Islet precursor cell (in vitro differentiated cells): ENCODE measurements at regions not wholly inside any gene's neighbourhood (a gene's known extent, or its start where the extent isn't known, plus 50 kb on each side); places are given as distances from the start of the nearest gene placed in this dataset.
A peak's percentile ranks its signal among the peaks of the same experiment; 100 is the strongest.

Experiments
- DNase-seq: peaks from one replicate; pipeline ENCODE4 v3.0.0-alpha.2; 2018

DNA sequence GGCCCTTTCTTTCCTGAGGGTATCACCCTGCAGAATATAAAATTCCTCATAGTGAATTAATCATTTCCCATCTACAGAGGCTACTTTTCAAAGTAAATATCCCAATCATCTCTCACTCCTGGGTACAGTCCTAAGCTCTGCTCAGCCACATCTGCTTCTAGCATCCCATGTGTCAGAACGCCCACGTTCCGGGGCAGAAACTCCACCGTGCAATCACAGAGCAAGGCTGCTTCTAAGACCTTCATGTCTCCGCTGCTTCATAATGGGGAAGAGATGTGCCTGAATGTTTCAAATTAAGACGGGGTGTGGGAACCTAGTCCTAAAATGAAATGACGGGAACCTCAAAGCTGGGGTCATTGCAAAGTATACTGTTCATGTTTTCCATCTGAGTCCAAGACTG, 208.8 kb upstream of the GMDS start:
- DNase-seq = no peak

DNA sequence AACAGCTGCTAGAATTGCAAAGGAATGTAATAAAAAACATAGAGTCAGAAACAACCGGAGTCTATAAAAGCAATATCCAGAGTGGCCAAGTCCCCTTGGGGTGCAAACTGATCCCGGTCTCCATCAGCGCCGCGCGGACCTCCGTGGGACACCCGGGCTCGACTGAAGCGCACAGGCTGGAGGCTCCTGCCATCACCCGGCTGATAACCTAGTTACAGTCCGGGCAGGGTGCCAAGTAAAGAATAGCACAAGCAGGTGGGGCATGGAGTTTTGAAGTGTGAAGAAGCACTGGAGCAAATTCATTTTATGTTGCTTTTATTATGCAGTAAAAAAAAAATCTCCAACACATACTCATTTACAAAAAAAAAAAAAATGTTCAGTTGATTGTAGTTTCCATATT, 205.1 kb upstream of the GMDS start:
- DNase-seq = no peak

DNA sequence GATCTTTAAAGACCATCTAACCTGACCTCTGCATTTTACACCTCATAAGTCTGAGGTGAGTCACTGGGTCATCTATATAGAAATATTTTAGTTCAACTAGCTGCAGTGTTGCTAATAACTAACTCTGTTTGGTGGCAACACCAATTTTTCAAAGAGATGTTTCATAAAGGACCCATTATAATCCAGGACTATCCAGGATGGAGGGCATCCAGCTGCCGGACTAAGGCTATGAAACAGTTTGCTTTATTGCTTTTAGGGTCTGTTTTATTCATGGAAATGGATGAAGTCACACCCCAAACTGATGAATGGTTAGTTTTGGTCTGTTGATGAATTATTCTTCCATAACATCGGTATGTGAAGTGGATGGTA, 204.2 kb upstream of the GMDS start:
- no peak for DNase-seq

DNA sequence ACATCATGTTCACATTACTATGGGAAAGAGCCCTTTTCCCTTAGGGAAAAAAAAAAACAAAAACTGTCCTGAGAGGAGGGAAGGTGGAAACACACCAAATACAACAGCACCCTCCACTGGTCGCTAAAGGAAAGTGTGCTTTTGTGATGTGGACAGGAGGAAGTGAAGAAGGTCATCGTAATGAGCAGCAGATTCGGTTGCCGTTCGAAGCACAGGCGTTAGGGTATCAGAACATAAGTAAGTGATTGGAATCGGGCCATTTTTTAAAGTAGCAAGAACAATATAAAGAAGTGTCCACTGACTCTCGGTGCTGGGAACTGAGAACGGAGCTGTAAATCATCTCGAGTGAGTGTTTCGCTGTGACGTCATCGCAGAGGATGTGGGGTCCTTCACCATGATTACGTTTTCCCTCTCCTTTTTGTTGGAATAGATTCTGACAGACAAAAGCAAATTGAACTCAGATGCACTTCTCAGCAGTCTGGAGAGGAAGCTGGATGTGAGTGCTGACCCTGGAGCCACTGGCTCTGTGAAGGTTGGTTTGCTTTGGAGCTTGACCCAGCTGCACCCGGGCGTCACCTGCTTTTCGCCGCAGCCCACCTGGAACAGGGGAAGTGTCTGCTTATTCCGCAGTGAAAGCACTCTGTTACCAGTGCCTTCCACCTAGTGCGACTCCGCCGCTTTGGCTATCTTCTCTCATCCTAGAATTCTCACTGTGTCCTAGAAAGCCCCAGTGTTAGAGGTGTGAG, 203.6 kb upstream of the GMDS start:
- DNase-seq = peak; percentile 73

DNA sequence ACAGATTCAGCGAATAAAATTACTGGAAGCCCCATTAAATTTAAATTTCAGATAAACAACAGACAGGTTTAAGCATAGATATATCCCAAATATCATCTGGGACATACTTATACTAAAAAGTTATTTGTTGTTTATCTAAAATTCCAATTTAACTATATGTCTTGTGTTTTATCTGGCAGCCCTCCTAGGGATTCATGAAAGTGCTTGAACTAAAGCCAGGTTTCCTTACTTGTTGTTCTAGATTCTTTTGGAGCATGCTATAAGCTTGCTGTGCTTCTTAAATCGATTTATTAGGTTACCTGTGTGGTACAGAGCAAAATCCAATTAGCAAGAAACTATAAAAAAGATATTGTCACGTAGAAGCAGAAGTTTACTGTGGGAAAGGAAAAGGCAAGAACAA, 202.5 kb upstream of the GMDS start:
- no peak for DNase-seq

DNA sequence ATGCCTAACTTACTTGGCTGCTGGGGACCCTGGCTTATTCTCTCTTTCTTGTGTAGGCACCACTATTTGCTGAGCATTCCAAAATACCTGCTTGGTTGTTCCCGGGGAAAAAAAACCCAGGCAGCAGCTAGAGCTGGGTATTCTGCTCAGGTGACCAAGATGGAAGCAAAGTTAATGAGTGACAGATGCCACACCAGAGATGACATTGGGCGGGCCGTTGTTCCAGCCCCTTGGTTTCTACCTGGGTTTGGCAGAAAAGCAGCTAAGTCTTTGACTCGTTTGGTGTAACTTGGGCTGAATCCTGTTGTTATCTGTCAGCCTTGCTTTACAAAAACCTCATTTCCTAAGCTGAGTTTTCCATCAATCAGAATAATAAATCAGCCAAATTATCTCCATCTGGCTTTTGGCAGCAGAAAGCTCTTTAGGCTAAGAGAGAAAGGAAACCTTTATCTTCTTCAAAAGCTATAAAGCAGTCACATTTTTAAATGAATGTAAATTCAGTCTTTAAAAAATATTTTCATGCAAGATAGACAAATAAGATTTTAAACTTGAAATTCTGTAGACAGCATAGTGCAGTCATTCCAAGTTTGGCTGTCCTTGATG, 202.0 kb upstream of the GMDS start:
- no peak for DNase-seq

DNA sequence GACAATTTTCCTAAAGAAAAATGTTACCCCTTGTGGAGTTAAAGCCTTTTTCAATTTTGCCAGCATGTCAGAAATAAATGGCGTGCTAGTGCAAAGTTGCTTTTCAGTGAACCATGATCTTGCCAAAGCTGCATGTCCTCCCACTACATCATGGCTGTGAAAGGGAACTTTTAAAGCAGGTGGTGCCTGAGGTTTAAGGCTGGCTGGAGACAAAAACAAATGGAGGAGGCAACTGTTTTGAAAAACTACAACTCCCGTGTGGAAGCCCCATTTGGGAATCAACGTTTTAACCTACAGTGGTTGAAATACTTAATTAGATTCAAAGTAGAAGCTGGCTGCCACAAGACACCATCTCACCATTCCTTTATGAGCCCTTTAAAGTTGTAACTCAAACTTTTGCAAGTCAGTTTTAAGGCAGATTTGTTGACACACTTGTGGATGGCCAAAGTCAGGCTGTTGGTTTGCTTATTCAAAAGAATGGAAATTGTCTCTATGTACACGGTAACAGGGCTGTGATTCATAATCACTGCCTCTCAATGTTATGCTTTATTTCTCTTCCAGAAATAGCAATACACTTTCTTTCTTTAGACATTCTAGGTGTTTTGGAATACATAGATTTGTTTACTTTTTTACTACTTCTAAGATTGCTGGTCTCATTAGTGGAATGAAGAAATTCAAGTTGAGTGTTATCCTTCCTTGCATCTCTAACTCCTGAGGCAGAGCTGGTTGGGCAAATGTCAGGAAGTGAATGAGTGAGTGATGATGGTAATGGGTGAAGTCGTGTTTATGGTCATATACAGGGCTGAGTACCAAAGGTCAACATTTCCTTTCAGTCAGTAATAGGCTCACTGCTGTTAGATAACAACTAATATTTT, 196.4 kb upstream of the GMDS start:
- no peak for DNase-seq

DNA sequence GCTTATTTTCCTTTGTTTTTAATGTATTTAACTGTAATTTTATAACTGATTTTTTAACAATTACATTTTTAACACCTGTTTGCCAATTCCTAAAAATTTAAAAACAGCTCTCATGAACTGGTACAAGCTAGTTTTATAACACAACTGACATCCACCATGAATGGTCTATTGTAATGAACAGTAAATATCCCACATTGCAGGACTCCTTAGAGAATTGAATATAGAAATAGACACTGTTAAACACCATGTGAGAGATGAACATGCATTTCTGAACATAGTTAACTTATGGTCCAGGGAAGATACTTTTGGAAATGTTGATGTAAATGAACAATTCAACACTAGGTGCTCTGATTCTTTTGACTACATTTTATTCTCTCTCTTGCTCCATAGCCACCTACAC, 195.1 kb upstream of the GMDS start:
- DNase-seq = no peak

DNA sequence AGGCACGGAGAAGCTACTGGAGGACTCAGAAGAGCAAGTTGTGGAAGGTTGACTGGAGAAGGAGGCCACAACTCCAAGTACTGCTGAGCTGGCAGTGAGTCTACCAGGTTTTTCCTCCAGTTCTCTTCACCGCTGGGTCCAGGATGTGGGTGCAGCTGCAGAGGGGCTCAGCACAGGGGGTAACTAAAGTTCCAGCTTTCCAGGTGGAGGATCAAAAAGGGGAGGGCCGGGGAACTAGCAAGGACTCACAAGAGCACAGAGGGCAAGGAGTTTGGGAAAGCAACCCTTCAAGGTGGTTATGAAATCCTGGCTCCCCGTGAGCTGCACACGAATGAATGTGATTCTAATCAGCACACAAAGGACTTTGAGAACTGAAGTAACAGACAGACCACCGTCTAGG, 194.2 kb upstream of the GMDS start:
- DNase-seq = no peak

DNA sequence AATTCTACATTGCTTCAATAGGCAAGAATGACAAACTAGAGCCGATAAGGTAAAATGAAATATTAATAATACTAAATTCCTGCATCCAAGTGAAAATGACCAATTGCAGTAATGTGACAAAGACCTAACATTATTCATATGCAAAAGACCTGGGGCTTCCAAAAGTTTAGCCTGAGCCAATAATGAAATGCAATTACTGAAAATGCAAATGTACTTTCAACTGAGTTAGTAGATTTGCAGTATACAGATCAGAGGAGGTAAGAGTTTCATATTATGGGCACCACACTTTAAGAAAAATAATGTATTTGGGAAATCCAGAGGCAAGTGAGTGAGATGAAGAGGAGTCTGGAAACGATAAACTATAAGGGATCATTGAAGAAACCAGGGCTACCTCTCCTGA, 193.7 kb upstream of the GMDS start:
- no peak for DNase-seq

DNA sequence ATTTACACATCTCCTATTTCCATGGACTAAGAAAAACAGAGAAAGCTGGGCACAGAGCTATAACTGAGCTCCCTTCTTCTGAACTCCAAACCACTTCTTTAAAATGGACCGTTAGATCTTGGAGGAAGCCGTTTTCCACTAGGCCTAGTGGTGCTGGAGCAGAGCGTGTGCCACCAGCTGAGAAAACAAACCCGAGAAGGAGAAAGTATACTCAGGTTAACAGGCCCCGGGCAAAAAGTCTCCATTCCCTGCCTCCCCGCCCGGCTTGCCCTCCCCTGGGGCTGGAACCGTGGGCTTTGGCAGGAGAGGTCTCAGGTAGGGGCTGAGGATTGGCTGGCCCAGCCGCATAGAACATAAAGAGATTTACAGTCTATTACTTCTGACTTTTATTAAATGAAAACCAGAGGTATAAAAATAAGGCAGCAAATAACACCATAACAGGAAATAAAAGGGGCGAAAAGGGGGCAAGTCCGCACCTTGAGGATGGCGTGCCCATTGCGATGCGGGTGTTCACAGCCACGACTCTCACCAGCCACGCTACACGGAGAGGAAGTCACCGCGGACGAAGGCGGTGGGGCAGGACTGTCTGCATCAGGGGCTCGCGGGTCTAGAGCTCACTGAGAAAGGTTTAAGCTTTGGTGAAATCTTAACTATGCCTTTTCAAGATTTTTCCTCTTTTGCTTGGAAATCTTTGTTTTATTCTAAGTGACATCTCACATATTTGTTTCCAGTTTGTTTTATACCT, 191.2 kb upstream of the GMDS start:
- no peak for DNase-seq

DNA sequence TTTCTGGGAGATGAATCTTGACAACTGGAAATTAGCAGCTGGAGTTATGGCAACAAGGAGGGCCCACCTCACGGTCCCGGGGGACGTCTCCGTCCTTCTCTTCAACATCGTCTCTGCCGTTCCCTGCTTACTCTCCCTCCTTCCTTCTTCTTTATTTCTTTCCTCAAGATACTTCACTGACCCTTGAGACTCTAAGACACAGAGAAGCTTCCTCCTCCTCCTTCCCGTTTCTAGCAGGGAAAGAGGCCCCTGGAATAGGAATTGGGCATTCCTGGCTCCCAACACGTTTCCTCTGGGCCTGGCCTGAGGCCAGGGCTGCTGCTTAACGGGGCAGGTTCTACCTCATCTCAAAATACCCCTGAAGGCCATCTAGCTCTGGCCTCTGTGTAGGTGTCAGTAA, 189.9 kb upstream of the GMDS start:
- no peak for DNase-seq

DNA sequence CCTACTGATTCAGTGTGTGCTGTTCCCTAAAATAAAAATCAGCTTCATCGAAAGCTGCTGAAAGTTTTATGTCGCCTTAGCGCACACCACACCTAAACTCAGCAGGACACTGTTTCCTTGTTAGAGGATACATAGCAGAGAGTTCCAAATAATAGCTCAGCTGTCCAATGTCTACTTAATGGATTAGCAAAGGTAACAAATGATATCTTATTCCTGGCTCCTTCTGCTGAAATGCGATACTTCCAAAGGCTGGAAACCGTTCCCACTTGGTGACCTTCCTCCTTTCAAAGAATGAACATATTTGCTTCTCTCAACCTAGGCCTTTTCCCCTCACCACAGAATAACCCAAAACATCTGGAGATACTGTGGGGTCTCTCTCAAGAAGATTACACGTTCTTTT, 189.5 kb upstream of the GMDS start:
- DNase-seq = no peak

DNA sequence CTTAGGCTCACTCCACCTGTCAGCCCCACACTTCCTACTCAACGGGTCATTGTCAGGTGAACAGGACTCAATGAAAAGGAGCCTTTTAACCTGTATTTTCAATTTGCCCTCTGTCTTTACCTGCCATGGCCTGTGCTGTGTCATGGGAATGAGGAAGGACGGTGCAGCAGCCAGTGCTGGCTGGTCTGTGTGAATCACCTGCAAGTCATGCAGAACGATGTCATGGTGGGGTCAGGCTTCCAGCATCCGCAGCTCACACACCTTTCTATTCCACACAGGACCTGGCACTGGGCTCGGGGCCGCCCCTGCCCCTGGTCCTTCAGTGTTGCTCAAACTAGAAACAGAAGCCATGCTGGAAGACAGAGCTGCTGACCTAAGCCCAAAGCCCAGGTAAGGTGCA, 188.7 kb upstream of the GMDS start:
- DNase-seq = peak; percentile 79

DNA sequence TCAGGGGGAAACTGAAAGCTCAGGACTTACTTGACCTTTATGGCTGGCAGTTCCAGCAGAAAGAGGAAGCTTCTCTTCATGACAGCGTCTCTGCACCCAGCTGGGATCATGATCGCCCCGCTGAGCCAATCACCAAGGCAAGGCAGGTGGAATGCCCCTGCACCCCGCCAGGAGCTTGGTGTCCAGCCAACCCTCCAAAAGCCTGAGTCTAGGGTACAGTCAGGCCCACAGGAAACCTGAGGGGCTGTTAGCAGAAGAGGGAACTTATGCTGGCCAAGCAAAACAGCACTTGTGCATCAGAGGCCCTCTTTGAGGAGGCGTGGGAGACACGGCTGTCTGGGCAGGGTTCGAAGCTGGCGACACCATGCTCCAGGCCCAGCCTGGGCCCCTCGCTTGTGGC, 188.3 kb upstream of the GMDS start:
- no peak for DNase-seq

DNA sequence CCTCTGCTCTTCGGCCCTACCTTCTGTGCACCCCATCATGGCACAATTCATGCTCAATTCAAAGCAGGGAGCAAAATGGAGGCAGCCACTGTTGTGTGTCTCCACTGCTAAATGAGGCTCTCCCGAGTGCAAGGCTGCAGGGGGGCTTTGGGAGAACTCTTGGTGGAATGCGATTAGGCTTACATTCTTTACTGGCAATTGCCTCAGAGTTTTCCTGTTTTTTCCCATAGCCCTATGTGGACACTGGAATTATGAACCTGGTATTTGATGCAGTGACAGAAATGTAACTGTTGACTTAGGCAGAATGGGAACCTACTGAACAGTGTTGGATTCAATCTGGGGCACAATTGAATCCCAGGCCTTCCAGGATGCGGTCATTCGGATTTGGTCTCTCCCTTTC, 187.9 kb upstream of the GMDS start:
- DNase-seq = no peak

DNA sequence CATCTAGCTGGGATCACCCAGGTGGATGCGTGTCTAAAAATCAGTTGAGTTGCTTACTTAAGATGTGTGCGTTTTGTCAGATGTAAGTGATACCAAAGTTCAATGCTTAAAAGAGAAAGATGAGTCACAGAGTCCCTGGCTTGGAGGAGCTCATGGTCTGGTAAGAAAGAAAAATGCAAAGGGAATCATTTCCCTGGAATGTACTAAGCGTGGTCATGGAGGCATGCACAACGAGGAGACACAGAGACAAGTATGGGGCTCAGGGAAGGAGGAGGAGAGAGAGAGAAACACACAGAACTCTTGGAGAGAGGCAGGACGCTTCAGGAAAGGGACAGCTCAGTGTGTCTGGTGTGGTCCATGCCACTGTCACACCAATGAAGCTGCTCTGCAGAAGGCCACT, 186.9 kb upstream of the GMDS start:
- peak; percentile 73 for DNase-seq

DNA sequence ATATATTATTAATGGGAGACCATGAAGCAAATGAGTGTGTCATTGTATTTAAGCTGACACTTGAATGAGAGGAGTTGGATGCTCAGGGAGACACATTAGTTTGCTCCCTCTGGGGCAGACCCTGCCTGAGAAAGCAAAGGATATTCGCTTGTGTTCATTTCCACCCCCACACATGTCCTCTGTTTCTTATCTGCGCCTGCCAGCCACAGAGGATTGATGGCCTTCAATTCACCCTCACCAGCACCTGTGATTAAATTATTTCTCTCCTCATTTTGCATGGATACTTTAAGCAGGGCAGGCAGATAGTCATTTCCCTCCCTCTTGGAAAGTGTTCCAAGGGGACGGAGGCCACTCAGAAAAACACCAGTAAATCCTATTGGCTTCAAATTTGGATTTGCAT, 185.2 kb upstream of the GMDS start:
- no peak for DNase-seq

DNA sequence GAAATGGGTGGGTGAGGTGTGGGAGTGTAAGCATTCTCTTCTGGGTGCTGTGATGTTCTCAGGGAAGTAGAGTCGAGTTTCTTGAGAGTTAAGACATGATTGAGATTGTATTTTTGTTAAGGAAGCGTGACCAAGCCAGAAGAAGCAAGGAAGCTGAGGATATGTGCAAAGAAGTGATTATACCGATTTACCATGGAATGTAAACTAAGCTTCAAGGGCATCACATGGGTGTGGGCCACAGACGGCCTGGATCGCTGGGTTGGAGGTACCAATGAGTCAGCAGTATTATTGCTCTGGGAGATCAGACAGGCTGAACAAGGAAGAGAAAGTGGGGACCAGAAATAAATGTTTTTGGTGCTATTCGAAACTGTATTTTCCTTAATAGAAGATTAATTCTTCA, 184.1 kb upstream of the GMDS start:
- no peak for DNase-seq

DNA sequence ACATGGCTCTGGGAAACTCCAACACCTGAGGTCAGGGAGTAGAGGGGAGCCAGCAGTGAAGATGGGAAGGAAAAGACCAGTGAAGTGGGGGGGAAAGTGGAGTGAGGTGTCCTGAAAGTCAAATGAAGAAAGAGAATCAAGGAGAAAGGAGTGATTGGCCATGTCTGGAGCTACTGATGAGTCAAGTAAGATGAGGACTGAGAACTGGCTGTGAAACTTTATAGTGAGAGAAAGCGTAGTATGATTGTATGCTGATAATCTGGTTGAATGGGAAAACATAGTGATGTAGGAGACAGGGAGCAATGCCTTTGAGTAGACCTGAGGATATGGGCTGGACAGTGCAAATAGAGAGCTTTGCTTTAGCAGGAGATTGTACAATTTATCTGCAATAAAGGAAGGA, 183.6 kb upstream of the GMDS start:
- DNase-seq = no peak

DNA sequence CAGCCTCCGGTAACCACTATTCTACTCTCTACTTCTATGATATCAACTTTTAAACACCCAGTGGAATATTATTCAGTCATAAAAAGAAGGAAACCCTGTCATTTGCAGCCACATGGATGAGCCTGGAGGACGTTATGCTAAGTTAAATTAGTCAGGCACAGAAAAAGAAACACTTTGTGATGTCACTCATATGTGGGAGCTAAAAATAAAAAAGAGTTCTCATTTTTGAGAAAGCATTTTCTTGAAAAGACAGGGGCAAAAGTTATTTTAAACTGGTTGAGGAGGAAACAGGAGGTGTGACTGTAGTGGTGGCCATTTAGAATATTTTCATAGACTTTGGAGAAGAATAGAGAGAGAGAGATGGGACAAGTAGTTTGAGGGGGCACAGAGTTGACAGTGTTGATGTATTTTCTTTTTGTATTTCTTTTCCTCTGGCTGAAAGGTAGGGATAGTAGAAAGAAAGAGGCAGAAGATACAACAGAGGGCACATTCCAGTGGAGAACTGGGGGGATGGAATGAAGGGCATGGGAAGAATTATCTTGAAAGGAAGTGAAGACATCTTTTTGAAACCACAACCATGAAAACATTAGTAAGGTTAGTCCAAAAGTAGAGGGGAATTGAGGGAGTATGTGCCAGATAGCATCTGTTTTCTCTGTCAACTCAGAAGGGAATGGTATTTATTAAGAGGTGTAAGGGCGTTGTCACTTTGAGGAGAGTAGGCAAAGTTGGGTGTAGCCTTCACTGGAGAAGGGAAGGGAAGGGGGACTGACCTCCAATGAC, 181.3 kb upstream of the GMDS start:
- no peak for DNase-seq

DNA sequence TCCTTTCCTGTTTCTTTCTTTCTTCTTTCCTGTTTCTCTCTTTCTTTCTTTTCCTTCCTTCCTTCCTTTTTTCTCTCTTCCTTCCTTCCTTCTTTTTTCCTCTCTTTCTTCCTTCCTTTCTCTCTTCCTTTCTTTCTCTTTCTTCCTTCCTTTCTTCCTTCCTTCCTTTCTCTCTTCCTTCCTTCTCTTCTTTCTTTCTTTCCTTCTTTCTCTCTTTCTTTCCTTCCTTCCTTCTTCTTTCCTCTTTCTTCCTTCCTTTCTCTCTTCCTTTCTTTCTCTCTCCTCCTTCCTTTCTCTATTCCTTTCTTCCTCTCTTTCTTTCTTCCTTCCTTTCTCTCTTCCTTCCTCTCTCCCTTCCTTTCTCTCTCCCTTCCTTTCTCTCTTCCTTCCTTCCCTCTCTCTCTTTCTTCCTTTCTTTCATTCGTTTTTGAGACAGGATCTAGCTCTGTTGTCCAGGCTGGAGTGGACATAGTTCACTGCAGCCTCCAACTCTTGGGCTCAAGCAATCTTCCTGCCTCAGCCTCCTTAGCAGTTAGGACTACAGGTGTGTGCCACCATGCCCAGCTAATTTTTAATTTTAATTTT, 170.8 kb upstream of the GMDS start:
- DNase-seq = no peak
